ENCODE measurements at regions not wholly inside any gene's neighbourhood (a gene's known extent, or its start where the extent isn't known, plus 50 kb on each side); places are given as distances from the start of the nearest gene placed in this dataset.

GRCh38 chr20:60431349-60431748 is 473.1 kb downstream of the CDH26 start:
- TF ChIP-seq CTCF (conservative IDR thresholded peaks at IDR 0.05) (no peak), ZFX (IDR thresholded peaks at IDR 0.05) (no peak)
